ENCODE measurements at regions not wholly inside any gene's neighbourhood (a gene's known extent, or its start where the extent isn't known, plus 50 kb on each side); places are given as distances from the start of the nearest gene placed in this dataset.

DNA sequence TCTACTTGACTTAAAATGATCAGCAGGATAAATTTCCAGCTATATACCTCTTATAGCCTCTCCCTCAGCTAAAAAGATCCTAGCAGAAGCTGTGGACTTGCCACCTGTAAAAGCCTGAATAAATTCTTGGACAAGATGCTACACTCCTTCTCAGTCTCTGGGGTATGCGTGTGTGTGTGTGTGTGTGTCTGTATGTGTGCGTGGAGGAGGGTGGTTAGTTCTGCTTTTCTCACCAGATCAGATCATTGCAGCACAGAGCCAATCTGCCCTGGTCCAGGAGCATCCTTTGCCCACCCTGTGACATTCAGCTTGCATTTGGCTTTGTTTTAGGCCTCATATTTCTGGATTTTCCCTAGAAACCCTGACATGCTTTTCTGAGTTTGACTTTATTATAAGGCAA, 438.3 kb downstream of the RFC3 start:
- DNase-seq: no peak

DNA sequence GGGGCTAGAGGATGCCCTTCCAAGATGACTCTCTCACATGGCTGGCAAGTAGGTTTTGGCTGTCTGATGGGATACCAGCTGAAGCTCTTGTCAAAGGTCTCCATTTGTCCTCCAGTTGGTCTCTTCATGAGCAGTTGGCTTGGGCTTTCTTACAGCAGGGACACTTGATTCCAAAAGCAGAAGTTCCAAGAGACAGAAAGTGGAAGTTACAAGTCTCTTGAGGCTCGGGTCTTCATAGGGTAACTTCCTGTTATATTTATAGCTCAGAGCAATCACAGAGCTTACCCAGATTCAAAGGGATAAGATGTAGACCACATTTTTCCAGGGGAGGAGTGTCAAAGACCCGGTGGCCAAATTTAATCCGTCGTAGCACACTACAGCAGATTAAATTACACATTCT, 440.0 kb downstream of the RFC3 start:
- DNase-seq: no peak

GRCh38 chr13:34258646-34259386, 440.9 kb downstream of the RFC3 start:
- DNase-seq: no peak

- no peak for DNase-seq
Measured at GRCh38 chr13:34263681-34264080, 445.7 kb downstream of the RFC3 start.

GRCh38 chr13:34265046-34265679, 447.2 kb downstream of the RFC3 start:
- no peak for DNase-seq

DNA sequence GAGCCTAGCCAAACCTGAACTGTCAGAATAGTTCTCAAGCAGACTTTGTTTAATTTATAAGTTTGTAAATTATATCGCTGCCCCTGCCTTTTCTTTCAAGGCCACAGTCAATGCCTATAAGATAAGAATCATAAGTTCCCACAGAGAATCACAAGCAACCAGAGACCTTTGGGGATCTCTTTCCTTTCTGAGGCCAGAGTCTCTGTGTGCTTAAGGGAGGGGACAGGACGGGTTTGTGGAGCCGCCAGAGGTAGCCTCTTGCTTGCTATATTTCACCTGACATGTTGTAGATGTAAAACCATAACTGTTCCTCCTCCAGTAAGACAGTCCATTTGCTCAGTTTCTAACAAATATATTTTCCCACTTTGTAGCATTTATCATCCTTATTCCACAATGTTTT, 458.8 kb downstream of the RFC3 start:
- no peak for DNase-seq

DNA sequence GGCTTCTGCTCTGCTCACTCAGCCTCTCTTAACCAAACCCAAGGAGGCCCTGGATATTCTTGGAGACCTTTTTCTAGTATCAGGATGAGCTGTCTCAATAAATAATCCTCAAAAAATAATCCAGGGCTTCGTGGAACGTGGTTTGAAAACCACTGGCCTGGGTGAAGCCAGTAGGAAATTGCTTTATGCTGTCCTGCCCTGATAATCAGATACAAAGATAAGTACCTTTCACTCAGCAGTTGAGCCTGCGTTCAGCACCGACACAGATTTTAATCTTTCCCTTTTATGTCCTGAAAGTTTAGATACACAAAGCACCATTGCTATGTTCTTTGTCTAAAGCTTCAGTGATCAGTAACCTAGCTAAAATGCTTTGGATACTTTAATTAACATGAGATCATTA, 460.0 kb downstream of the RFC3 start:
- no peak for DNase-seq

GRCh38 chr13:34278780-34279179, 460.8 kb downstream of the RFC3 start:
- DNase-seq: no peak

DNA sequence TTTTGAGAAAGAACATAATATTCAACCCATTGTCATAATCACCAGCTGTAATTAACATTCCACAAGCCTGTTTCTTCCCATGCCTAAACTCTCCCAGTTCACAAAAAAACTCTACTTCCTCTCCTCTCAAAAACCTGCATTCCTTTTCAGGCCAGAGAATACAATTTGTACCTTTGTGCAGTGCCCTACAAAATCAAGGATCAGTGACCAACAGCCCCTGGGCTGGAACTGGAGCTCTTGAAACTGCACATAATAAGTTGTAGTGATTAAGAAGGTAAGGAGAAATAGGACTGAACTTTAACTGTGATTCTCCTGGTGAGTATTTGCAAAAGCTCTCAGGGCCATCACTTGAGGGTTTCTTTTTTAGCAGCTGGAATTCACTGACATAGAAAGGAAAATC, 472.7 kb downstream of the RFC3 start:
- no peak for DNase-seq

DNA sequence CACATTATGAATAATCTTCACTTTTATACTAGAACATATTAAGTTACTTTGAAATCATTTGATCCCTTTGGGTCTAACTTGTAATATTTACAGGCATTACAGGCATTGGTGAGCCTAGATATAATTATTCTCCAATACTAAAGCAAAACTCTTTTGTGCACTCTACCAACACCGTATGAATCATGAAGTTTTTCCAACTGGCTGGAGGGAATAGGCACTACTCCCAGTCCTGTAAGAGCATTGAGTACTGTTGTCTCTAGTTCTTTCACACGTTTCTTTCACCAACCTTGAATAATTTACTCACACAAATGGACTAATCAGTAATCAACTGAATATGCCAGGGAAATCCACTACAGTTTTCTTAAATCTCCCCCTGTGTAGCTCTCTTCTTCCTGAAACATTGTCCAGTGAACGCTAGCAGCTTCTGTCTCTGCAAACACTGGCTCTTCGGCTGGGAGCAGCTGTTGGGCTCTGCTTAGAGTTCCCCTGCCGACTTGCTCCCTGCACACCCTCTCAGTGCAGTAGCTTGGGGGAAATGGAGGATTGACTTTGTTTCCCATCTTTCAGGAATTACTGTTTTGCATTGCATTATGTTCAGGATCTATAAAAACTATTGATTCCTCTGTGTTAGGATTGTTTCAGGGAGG, 476.7 kb downstream of the RFC3 start:
- no peak for DNase-seq

DNA sequence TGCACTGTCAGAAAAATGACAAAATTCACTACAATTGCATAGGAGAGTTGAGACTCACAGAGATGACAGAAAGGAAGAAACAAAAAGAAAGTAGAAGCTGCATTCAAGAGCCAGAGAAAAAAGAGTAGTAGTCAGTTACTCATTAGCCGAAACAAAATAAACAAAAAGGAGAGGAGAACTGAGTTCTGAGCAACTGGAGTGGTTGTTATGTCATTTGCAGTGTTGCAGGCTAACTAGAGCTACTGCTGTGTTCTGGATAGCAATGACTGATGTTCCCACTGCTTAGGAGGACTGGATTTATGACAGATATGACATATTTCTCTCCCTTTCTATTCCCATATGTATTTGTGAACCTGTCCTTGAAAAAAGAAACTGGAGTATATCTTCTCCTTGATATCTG, 482.6 kb downstream of the RFC3 start:
- no peak for DNase-seq

DNA sequence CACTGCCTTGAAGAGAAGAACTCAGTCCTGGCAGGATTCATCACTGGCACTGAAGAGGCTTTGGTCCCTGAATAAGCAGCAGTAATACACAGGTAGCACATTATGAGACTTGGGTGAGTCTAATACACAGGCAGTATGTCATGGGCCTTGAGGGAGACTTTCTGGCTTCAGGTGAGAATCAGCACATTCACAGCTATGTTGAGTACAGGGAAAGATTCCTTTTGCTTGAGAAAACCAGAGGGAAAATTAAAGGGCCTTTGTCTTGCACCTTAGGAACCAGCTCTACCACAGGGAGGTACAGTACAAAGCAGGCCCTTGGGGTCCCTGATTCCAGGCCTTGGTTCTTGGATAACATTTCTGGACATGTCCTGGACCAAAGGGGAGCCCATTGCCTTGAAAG, 484.6 kb downstream of the RFC3 start:
- DNase-seq: no peak

DNA sequence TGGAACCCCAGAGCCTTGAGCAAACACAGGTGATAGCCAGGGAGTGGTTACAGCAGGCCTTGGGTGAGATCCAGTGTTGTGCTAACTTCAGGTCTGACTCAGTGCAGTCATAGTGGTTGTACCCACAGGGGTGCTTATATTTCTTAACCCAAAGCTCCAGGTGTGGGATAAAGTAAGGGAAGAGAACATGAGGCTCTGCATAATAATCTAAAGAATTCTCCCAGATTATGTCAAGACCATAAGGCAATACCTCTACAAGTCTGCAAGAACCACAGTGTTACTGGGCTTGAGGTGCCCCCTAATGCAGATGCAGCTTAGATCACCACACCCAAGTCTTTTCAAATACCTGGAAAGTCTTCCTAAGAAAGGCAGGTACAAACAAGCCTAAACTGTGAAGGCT, 485.4 kb downstream of the RFC3 start:
- DNase-seq: no peak

- no peak for DNase-seq
Measured at GRCh38 chr13:34307607-34308006, 489.7 kb downstream of the RFC3 start.

DNA sequence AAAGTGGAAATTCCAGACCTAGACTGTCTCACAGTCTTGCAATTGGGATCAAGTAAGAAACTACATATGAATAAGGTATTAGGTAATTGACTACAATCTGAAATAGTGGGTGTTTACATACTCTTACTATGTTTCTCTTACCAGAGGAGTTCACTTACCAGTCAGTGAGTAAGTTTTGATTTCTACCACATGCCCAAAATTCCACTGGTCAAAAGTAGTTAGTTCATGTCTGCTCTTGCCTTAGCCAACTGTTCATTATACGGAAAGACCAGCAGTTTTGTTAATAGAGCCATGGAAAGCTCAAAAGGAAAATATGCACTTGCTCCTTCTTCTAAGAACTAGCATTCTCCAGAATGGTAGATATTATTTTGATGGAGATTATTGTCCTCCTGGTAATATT, 490.8 kb downstream of the RFC3 start:
- DNase-seq: no peak

DNA sequence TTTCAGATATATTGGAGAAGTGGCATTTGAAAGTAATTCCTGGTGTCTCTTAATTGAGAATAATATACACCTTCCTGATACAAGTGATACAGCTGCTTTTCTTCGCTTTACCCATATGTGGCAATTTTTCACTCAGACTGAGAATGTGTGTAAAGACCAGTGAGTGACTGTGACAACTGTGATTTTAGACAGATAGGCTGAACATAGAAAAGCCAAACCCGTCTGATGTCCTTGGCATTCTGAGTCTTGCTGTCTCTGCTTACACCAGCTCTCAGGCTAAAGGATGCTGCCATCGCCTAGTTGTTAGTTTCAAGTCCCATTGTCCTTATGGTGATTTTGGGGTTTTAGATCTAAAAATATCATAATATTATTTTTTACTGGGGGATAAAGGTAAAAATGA, 492.6 kb downstream of the RFC3 start:
- DNase-seq: no peak

GRCh38 chr13:34311251-34311650, 493.3 kb downstream of the RFC3 start:
- no peak for DNase-seq

GRCh38 chr13:34312578-34312977, 494.6 kb downstream of the RFC3 start:
- no peak for DNase-seq

GRCh38 chr13:34320084-34320483, 502.1 kb downstream of the RFC3 start:
- no peak for DNase-seq

DNA sequence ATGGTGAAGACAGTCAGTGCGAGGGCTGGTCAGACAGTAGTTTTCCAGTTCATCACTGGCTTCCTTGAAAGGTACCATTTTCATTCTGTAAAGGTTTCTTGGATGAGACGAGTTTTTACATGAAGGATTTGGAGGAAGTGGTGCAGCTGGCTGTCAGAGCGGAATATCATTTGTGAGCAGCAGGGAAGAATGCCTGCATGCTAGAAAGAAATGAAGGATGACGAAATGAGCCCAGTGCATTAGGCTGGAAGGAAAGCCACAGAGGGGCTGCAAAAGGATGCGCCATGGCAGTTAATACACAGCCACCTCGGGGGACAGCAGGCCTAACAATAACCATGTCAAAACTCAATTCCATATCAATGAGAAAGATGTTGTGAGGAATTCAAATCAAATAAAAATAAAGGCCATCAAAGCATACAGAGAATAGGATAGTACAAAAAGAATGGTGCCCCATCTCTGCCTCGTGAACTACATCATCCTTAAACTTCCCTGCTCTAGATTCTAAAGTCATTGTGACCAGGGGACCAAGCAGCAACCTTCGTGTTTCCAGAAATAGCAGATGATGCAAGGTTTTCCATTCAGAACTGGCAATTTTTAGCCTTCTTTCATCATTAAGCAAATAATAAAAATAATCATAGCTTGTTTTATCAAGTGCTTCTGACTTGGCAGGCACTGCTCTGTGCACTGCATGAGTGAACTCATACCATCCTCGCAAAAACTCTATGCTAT, 504.2 kb downstream of the RFC3 start:
- DNase-seq: no peak

- no peak for DNase-seq
Measured at GRCh38 chr13:34322743-34323074, 504.8 kb downstream of the RFC3 start.

GRCh38 chr13:34335014-34336007, 517.4 kb downstream of the RFC3 start:
- peak; percentile 97 for DNase-seq

- no peak for DNase-seq
Measured at GRCh38 chr13:34338102-34338501, 520.2 kb downstream of the RFC3 start.

Measured in NCI-H1694 treated with DMSO at 0.1 percent for 48 hours (cell line).